ENCODE measurements at regions not wholly inside any gene's neighbourhood (a gene's known extent, or its start where the extent isn't known, plus 50 kb on each side); places are given as distances from the start of the nearest gene placed in this dataset.

DNA sequence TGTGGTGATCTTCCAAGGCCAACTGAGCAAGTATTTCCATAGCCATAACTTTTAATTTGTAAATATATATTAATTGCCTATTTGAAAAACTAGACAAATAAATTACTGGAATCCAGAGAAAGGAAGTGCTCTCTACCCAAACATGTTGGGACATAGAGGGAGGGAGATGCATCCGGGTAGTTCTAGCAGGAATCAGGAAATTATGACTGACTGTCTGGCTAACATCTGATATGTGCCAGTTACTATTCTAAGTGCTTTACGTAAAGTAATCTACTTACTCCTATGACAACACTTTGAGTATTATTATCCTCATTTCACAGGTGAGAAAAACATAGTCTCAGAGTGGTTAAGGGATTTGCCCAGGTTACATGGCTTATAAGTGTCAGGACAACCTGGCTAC lies 147.7 kb upstream of the VASH1 start:
- no peak overlapping the region for H3K4me3 ChIP-seq

DNA sequence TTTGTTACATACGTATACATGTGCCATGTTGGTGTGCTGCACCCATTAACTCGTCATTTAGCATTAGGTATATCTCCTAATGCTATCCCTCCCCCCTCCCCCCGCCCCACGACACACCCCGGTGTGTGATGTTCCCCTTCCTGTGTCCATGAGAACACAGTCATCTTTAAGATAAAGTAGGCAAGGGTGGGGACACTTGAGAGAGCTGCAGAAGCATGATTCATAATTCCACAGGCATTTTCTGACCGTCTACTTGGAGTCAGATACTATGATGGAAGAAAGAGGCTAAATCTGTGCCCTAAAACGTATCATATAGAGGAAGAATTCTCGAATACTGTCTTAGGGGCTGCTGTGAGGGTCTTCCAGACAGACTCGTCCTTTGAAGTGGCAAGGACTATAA lies 145.9 kb upstream of the VASH1 start:
- intact Hi-C loops (cut with DNase I), result no loop called here
- H3K27me3 ChIP-seq, result peaks cover 0 to 19% (median 0%) of the 10 kb centered on the region in 4 donors
- no peak overlapping the region for H3K4me3 ChIP-seq
- 41 to 53% methylated on average over 4 to 8 of the region's 9 CpGs for WGBS, 2 donors
- H3K4me1 ChIP-seq, result no peaks in the 10 kb centered on the region
- no peak overlapping the region for H3K27ac ChIP-seq
- DNase-seq, result no peak
- H3K36me3 ChIP-seq, result no peaks in the 10 kb centered on the region
- no peak for TF ChIP-seq POLR2A (IDR thresholded peaks at IDR 0.05)
- TF ChIP-seq, protein P1, sequence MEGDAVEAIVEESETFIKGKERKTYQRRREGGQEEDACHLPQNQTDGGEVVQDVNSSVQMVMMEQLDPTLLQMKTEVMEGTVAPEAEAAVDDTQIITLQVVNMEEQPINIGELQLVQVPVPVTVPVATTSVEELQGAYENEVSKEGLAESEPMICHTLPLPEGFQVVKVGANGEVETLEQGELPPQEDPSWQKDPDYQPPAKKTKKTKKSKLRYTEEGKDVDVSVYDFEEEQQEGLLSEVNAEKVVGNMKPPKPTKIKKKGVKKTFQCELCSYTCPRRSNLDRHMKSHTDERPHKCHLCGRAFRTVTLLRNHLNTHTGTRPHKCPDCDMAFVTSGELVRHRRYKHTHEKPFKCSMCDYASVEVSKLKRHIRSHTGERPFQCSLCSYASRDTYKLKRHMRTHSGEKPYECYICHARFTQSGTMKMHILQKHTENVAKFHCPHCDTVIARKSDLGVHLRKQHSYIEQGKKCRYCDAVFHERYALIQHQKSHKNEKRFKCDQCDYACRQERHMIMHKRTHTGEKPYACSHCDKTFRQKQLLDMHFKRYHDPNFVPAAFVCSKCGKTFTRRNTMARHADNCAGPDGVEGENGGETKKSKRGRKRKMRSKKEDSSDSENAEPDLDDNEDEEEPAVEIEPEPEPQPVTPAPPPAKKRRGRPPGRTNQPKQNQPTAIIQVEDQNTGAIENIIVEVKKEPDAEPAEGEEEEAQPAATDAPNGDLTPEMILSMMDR (IDR thresholded peaks at IDR 0.05), result no peak
- H3K9me3 ChIP-seq, result peaks cover 0 to 26% (median 4%) of the 10 kb centered on the region in 3 donors

More for the DNA sequence above, 147.7 kb upstream of the VASH1 start:
- Histone ChIP-seq H3K9me3 (peaks cover 0 to 26% (median 4%) of the 10 kb centered on the region in 3 donors), H3K27ac (no peak overlapping the region), H3K4me1 (no peaks in the 10 kb centered on the region), H3K36me3 (no peaks in the 10 kb centered on the region), H3K27me3 (peaks cover 0 to 19% (median 0%) of the 10 kb centered on the region in 4 donors)
- TF ChIP-seq, protein P1 (IDR thresholded peaks at IDR 0.05), result no peak
- no peak for TF ChIP-seq POLR2A (IDR thresholded peaks at IDR 0.05)
- WGBS, 2 donors, result 46 to 48% methylated on average over 2 of the region's 2 CpGs
- intact Hi-C loops (cut with DNase I), result no loop called here
- DNase-seq, result no peak

DNA sequence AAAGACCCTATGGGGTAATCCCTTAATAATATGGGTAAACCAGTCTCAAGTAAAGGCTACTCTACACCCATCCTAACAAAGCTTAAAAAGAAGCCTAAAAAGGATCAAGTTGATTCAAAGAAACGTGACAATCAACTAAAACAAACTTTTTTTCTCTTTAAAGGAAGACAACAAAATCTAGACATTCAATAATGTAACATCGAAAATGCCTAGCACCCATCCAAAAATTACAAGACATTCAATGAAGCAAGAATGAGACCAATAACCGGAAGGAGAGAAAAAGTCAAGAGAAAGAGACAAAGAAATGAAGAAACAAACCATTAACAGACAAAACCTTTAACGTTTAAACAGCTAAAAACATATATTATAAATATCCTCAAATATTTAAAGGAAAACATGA lies 143.8 kb upstream of the VASH1 start:
- 70 to 75% methylated on average over 4 of the region's 4 CpGs for WGBS, 2 donors

DNA sequence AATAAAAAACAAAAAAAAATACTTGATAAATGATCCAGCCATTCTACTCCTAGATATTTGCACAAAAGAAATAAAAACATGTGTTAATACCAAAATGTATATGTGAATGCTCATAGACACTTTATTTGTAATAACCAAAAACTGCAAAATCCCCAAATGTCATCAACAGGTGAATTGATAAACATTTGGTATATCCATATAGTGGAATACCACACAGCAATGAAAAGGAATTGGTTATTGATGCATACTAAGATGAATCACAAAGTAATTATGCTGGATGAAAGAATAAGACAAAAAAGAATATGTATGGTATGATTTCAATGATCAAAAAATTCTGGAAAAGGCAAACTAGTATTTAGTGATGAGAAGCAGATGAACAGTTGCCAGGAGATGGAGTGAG lies 124.7 kb upstream of the VASH1 start:
- DNase-seq, result no peak
- H3K36me3 ChIP-seq, result no peaks in the 10 kb centered on the region
- H3K9me3 ChIP-seq, result no peaks in the 10 kb centered on the region
- no peaks in the 10 kb centered on the region for H3K4me1 ChIP-seq
- H3K4me3 ChIP-seq, result no peak overlapping the region
- TF ChIP-seq, protein P1 (IDR thresholded peaks at IDR 0.05), result no peak
- no peak for TF ChIP-seq POLR2A (IDR thresholded peaks at IDR 0.05)
- no peaks in the 10 kb centered on the region for H3K27me3 ChIP-seq
- H3K27ac ChIP-seq, result no peak overlapping the region
- intact Hi-C loops (cut with DNase I), result no loop called here

More for the DNA sequence above, 143.8 kb upstream of the VASH1 start:
- Histone ChIP-seq H3K27ac (no peak overlapping the region), H3K9me3 (peaks cover 0 to 26% (median 4%) of the 10 kb centered on the region in 3 donors), H3K36me3 (no peaks in the 10 kb centered on the region), H3K27me3 (peaks cover 0 to 11% (median 0%) of the 10 kb centered on the region in 4 donors), H3K4me1 (no peaks in the 10 kb centered on the region), H3K4me3 (no peak overlapping the region)
- no peak for DNase-seq
- intact Hi-C loops (cut with DNase I), result no loop called here
- TF ChIP-seq, protein P1 (IDR thresholded peaks at IDR 0.05), result no peak
- TF ChIP-seq POLR2A (IDR thresholded peaks at IDR 0.05), result no peak

DNA sequence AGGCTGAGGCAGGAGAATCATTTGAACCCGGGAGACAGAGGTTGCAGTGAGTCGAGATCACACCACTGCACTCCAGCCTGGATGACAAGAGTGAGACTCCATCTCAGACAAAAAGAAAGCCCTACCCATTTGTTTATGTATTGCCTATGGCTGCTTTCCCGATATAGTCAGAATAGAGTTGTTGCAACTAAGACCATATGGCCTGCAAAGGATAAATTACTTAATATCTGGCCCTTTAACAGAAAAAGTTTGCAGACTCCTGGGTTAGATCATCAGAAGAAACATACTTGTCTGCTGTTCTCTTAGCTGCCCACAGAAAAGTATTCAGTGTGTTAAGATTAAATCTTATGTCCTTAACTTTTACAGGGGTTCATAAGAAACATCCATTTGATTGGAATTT lies 122.4 kb upstream of the VASH1 start:
- Histone ChIP-seq H3K36me3 (no peaks in the 10 kb centered on the region), H3K9me3 (no peaks in the 10 kb centered on the region), H3K27ac (no peak overlapping the region), H3K4me1 (no peaks in the 10 kb centered on the region), H3K4me3 (no peak overlapping the region), H3K27me3 (peaks cover 0 to 13% (median 0%) of the 10 kb centered on the region in 4 donors)
- no peak for DNase-seq
- TF ChIP-seq, protein P1 (IDR thresholded peaks at IDR 0.05), result no peak
- TF ChIP-seq POLR2A (IDR thresholded peaks at IDR 0.05), result no peak
- intact Hi-C loops (cut with DNase I), result no loop called here
- WGBS, 2 donors, result 66 to 83% methylated on average over 3 of the region's 3 CpGs

Measured in esophagus squamous epithelium (tissue), 5 donors.